GM10266 (cell line): ENCODE measurements at regions not wholly inside any gene's neighbourhood (a gene's known extent, or its start where the extent isn't known, plus 50 kb on each side); places are given as distances from the start of the nearest gene placed in this dataset.

Source experiments
- DNase-seq: peaks from one replicate; pipeline ENCODE4 v3.0.0; 2012; ENCODE audit errors: extremely low spot score
- TF ChIP-seq, protein P1 (sequence below): IDR thresholded peaks from 2 replicates; pipeline ENCODE4 v1.5.1; 2012; ENCODE audit warnings: mild to moderate bottlenecking, low read depth; ENCODE audit not compliant: control insufficient read depth, insufficient read depth; ENCODE audit errors: missing control alignments

DNA sequence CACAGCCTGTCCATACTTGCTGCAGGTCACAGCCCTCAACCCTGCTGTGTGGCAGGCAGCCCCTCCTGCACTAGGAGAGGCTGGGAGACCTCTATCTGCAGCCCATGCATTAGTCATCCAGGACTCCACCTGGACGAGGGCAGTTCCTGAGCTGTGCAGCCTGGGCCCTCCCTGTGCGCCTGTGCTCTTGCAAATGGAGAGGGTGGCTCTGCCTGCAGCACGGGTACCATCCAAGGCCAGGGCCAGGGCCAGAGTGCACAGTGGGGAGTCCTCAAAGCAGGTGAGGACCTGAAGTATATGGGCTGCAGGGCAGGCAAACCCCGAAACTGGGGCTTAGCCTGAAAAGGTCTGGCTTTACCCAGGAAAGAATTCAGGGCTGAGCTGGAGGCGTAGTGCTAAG lies 89.8 kb upstream of the PHACTR3 start:
- TF ChIP-seq, protein P1, sequence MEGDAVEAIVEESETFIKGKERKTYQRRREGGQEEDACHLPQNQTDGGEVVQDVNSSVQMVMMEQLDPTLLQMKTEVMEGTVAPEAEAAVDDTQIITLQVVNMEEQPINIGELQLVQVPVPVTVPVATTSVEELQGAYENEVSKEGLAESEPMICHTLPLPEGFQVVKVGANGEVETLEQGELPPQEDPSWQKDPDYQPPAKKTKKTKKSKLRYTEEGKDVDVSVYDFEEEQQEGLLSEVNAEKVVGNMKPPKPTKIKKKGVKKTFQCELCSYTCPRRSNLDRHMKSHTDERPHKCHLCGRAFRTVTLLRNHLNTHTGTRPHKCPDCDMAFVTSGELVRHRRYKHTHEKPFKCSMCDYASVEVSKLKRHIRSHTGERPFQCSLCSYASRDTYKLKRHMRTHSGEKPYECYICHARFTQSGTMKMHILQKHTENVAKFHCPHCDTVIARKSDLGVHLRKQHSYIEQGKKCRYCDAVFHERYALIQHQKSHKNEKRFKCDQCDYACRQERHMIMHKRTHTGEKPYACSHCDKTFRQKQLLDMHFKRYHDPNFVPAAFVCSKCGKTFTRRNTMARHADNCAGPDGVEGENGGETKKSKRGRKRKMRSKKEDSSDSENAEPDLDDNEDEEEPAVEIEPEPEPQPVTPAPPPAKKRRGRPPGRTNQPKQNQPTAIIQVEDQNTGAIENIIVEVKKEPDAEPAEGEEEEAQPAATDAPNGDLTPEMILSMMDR, result no peak
- no peak for DNase-seq

DNA sequence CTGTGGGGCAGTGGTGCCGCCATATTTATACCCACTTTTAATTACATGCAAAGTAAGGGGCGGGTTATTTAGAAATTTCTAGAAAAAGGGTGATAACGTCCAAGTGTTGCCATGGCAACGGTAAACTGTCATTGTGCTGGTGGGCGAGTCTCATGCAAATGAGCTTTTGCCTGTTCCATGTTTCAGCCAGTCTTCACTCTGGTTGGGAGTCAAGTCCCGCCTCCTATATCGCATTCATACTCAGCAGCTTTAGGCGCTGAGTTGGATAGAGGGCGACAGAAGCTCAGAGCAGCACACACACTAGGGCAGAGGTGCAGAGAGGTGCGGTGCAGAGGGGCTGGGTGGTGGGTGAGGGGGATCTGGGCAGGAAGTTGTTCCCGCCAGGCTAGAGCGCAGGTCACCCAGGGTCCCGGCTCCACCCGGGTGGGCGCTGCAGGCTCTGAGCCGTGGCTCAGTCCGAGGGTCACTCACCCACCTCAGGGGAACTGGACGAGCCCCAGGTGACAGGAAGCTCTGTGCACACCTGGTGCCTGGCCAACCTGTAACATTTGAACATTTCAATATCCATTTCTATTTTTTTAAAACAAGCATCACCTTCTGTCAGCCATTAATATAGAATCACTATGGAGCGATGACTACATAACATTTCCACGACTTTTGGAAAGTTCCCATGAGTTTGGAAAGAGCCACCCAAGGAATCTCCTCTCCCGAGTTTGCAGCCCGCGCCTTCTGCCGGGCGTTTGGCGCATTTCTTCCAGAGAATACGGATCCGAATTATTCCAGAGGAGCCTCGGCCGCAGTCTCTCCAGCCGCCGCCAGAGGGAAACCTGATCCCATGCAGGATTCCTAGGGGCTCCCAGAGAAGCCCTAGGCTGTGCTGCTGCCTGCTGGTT lies 89.1 kb upstream of the PHACTR3 start:
- DNase-seq, result peak; percentile 33
- TF ChIP-seq, protein P1, result peak; percentile 41

DNA sequence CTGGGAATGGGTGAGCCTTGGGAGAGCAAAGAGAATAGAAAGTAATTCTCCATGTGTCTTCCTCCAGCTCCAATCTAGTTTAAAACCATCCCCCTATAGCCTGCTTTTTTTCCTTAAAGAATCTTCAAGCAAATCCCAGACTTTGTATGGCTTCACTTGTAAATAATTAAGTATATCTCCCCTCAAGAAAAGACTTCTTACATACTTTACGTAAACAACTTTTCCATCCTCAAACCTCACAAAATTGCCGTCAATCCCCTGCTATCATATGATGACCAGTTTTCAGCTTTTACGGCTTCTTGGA lies 88.5 kb upstream of the PHACTR3 start:
- DNase-seq, result no peak
- TF ChIP-seq, protein P1, result no peak

DNA sequence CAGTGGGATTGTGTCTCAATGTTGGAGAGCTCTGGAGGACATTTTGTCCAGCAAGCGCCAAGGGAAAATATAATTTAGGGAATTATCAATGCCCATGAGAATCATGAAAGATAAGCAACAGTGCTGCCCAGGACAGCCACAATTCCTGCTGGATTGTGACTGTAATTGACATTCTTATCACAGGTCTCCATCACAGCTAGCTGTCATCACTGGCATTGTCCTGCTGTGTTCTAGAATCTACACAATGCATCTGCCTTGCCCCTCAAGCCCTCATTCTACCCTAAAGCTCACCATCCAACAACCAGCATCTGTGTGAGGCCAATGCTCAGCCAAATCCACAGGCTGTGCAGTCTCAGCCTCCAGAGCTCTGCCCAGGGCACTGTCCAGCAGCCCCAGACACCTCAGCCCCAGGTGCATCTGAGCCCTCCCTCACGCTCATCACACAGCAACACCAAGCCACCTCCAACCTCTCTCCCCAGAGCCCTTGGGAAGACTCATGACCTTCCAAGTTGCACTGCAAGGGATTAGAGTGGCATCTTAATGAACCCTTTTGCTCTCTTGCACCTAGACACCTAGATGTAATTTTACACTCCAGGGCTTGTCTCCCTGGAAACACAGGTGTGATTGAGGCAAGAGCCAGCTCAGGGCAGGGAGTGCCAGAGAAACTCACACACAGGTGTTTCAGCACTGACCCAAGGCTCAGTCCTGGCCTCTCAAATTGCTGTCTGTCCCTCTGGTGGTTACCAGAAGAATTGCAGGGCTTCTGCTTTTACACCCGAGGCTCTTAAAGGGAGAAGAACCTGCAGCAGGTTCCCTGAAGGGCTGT lies 85.2 kb upstream of the PHACTR3 start:
- peak; percentile 74 for DNase-seq
- TF ChIP-seq, protein P1, result peak; percentile 84

DNA sequence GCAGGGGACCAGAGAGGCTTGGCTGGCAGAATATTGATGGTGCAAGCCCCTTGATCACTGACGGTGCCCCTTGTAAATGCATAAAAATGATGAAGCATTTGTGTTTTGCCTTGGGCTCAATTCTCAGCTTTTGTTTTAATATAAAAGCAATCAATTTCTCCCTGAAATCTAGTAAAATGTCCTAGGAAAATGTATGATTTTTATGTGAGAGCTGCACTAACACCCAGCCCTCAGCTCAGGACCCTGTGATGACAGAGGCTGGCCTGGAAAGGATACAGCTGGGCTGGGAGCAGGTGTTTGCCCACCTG lies 84.7 kb upstream of the PHACTR3 start:
- no peak for DNase-seq
- TF ChIP-seq, protein P1, result no peak

DNA sequence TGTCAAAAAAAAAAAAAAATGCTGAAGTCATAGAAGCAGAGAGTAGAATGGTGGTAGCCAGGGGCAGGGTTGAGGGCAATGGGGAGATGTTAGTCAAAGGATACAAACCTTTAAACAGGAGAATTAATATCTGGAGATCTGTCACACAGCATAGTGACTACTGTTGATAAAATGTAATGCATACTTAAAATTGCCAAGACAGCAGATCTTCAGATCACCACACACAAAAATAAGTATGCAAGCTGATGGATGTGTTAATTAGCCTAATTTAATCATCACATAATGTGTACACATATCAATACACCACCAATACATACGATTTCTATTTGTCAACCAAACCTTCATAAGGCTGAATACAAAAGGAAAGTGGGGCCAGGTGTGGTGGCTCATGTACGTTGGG lies 83.5 kb upstream of the PHACTR3 start:
- DNase-seq, result no peak
- TF ChIP-seq, protein P1, result no peak

DNA sequence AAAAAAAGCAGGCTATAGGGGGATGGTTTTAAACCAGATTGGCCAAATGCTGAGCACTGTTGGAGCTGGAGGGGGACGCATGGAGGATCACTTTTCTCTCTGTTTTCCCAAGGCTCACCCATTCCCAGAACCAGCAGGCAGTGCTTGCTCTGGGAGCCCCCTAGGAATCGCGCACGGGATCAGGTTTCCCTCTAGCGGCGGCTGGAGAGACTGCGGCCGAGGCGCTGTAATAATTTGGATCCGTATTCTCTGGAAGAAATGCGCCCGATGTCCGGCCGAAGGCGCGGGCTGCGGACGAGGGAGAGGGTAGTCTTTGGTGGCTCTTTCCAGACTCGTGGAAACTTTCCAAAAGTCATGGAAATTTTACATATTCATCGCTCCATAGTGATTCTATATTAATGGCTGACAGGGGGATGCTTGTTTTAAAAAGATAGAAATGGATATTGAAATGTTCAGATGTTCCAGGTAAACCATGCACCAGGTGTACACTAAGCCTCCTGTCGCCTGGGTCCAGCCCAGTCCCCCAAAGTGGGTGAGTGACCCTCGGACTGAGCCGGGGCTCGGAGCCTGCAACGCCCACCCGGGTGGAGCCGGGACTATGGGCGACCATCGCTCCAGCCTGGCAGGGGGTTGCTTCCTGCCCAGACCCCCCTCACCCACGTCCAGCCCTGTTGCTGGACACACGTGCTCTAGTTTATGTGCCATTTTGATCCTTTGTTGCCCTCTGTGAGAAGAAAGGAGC lies 78.7 kb upstream of the PHACTR3 start:
- TF ChIP-seq, protein P1, result peak; percentile 78
- DNase-seq, result peak; percentile 49
